Vagina (tissue), 2 donors: ENCODE measurements at regions not wholly inside any gene's neighbourhood (a gene's known extent, or its start where the extent isn't known, plus 50 kb on each side); places are given as distances from the start of the nearest gene placed in this dataset.

Experiments
- DNase-seq, 2 donors: peaks; one replicate each; pipeline ENCODE4 v3.0.0-alpha.2; 2017; ENCODE audit errors: extremely low spot score in 2 of 2
- H3K27ac ChIP-seq: fragments of 200-600 bp; sonication (generic); one replicate; pipeline ENCODE4 v1.5.1; 2019
- H3K27me3 ChIP-seq: fragments of 200-600 bp; sonication (generic); one replicate; pipeline ENCODE4 v1.5.1; 2019
- H3K36me3 ChIP-seq, 2 donors: fragments of 200-600 bp; sonication (generic); one replicate each; pipeline ENCODE4 v1.5.1; 2017 to 2019
- H3K4me1 ChIP-seq: fragments of 200-600 bp; sonication (generic); one replicate; pipeline ENCODE4 v1.5.1; 2019
- H3K4me3 ChIP-seq, 2 donors: fragments of 200-600 bp; sonication (generic); 1 replicate in 1 of 2; 2 replicates in 1 of 2; pipeline ENCODE4 v1.5.1; 2016 to 2019
- H3K9me3 ChIP-seq: fragments of 200-600 bp; sonication (generic); one replicate; pipeline ENCODE4 v1.5.1; 2019
- CTCF ChIP-seq, 3 experiments: fragments of 450-650 bp in 2 of 3; fragments of 200-600 bp in 1 of 3; sonication (generic) in 1 of 3; IDR thresholded peaks; one replicate each; pipeline ENCODE4 v1.5.1; 2017 to 2019; ENCODE audit warnings: antibody characterized with exemption in 3 of 3, mild to moderate bottlenecking in 2 of 3, moderate library complexity in 2 of 3
- POLR2A ChIP-seq, 2 donors: fragments of 450-650 bp; IDR thresholded peaks; one replicate each; pipeline ENCODE4 v1.6.1; 2017; ENCODE audit warnings: antibody characterized with exemption in 2 of 2, mild to moderate bottlenecking in 2 of 2, moderate library complexity in 2 of 2
- POLR2AphosphoS5 ChIP-seq, 2 donors: sonication (generic); formaldehyde crosslinking; IDR thresholded peaks; one replicate each; pipeline ENCODE4 v1.9.0; 2017; ENCODE audit warnings: antibody characterized with exemption in 2 of 2, mild to moderate bottlenecking in 2 of 2, low read depth in 1 of 2; ENCODE audit not compliant: insufficient read depth in 1 of 2
- intact Hi-C: fragments of 100-400 bp; cut with DNase I; formaldehyde crosslinking; loops from one replicate; pipeline ENCODE4 v1.15.1; 2023

DNA sequence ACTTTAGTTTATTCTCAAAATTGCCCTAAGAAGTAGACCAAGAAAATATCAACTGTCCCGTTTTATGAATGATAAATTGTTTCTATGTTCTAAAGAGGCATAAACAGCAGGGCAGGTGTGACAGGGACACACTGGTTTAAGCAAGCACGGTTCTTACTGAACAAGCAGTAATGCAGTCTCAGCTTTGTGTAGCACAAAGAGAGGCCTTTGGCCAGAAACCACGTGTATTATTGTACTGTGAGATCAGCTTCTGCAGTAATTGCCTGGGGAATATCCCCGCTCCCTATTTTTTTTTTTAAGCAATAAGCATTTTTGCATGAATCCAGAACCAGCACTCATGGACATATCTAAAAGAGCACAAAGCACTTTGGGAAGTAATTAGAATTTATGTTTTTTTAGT, 255.4 kb downstream of the WDR11 start:
- no peak for DNase-seq
- no peak for TF ChIP-seq CTCF (IDR thresholded peaks at IDR 0.05)
- no peak for TF ChIP-seq POLR2A (IDR thresholded peaks at IDR 0.05)
- TF ChIP-seq POLR2AphosphoS5 (IDR thresholded peaks at IDR 0.05; ENCODE audit: insufficient read depth in 1 of 2, low read depth in 1 of 2) = no peak
- H3K4me1 ChIP-seq = no peaks in the 10 kb centered on the region
- H3K27me3 ChIP-seq = no peaks in the 10 kb centered on the region
- H3K27ac ChIP-seq = no peak overlapping the region
- H3K36me3 ChIP-seq = no peaks in the 10 kb centered on the region
- H3K4me3 ChIP-seq = no peak overlapping the region
- intact Hi-C loops = no loop called here
- no peaks in the 10 kb centered on the region for H3K9me3 ChIP-seq

DNA sequence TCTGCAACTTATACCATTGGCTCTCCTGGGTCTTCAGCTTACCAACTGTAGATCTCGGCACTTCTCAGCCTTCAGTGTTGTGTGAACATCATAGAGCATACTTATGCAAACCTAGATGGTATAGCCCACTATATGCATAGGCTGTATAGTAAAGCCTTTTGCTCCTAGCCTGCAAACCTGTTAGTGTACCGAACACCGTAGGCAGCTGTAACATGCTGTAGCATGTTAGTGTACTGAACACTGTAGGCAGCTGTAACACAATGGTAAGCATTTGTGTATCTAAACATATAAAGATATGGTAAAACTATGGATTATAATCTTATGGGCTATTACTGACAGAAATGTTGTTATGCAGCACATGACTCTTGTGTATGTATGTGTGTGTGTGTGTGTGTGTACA, 256.9 kb downstream of the WDR11 start:
- Histone ChIP-seq H3K4me1 (no peaks in the 10 kb centered on the region), H3K27ac (no peak overlapping the region), H3K9me3 (no peaks in the 10 kb centered on the region), H3K4me3 (no peak overlapping the region), H3K27me3 (no peaks in the 10 kb centered on the region), H3K36me3 (no peaks in the 10 kb centered on the region)
- DNase-seq = no peak
- TF ChIP-seq POLR2AphosphoS5 (IDR thresholded peaks at IDR 0.05; ENCODE audit: insufficient read depth in 1 of 2, low read depth in 1 of 2) = no peak
- TF ChIP-seq CTCF (IDR thresholded peaks at IDR 0.05) = no peak
- no peak for TF ChIP-seq POLR2A (IDR thresholded peaks at IDR 0.05)
- intact Hi-C loops = no loop called here

GRCh38 chr10:121110369-121110768, 259.2 kb downstream of the WDR11 start:
- no peaks in the 10 kb centered on the region for H3K36me3 ChIP-seq
- TF ChIP-seq POLR2AphosphoS5 (IDR thresholded peaks at IDR 0.05; ENCODE audit: insufficient read depth in 1 of 2, low read depth in 1 of 2) (no peak), CTCF (IDR thresholded peaks at IDR 0.05) (no peak), POLR2A (IDR thresholded peaks at IDR 0.05) (no peak)
- intact Hi-C loops = no loop called here
- H3K27ac ChIP-seq = no peak overlapping the region
- no peak overlapping the region for H3K4me3 ChIP-seq
- H3K4me1 ChIP-seq = no peaks in the 10 kb centered on the region
- no peaks in the 10 kb centered on the region for H3K9me3 ChIP-seq
- DNase-seq = no peak
- H3K27me3 ChIP-seq = no peaks in the 10 kb centered on the region

GRCh38 chr10:121112136-121112535, 261.0 kb downstream of the WDR11 start:
- no peak overlapping the region for H3K4me3 ChIP-seq
- H3K27me3 ChIP-seq = no peaks in the 10 kb centered on the region
- DNase-seq = no peak
- no peaks in the 10 kb centered on the region for H3K4me1 ChIP-seq
- H3K9me3 ChIP-seq = no peaks in the 10 kb centered on the region
- no peak overlapping the region for H3K27ac ChIP-seq
- no peak for TF ChIP-seq POLR2A (IDR thresholded peaks at IDR 0.05)
- no peak for TF ChIP-seq CTCF (IDR thresholded peaks at IDR 0.05)
- no peak for TF ChIP-seq POLR2AphosphoS5 (IDR thresholded peaks at IDR 0.05; ENCODE audit: insufficient read depth in 1 of 2, low read depth in 1 of 2)
- intact Hi-C loops = no loop called here
- no peaks in the 10 kb centered on the region for H3K36me3 ChIP-seq

GRCh38 chr10:121112579-121113384, 261.6 kb downstream of the WDR11 start:
- Histone ChIP-seq H3K36me3 (no peaks in the 10 kb centered on the region), H3K4me1 (no peaks in the 10 kb centered on the region), H3K4me3 (no peak overlapping the region), H3K27ac (no peak overlapping the region), H3K27me3 (no peaks in the 10 kb centered on the region), H3K9me3 (no peaks in the 10 kb centered on the region)
- TF ChIP-seq POLR2A (IDR thresholded peaks at IDR 0.05) (no peak), CTCF (IDR thresholded peaks at IDR 0.05) (no peak), POLR2AphosphoS5 (IDR thresholded peaks at IDR 0.05; ENCODE audit: insufficient read depth in 1 of 2, low read depth in 1 of 2) (no peak)
- intact Hi-C loops = no loop called here
- no peak for DNase-seq
